Bronchial epithelial cell (primary cell): ENCODE measurements at regions not wholly inside any gene's neighbourhood (a gene's known extent, or its start where the extent isn't known, plus 50 kb on each side); places are given as distances from the start of the nearest gene placed in this dataset.

Experiments used
- DNase-seq: peaks from one replicate; pipeline ENCODE4 v3.0.0-alpha.2; 2010; ENCODE audit warnings: low read depth
- FAIRE-seq: peaks from 2 replicates; lab custom pipeline; 2011; peaks lifted over from hg19 to GRCh38; lab: Jason Lieb, UNC
- H3K27me3 ChIP-seq: 2 replicates; pipeline ENCODE4 v1.5.1; 2011; ENCODE audit warnings: low read length; ENCODE audit not compliant: control insufficient read depth, insufficient read depth
- H3K36me3 ChIP-seq: 2 replicates; pipeline ENCODE4 v1.5.1; 2011; ENCODE audit warnings: low read length; ENCODE audit not compliant: control insufficient read depth, insufficient read depth
- H3K4me3 ChIP-seq: 2 replicates; pipeline ENCODE4 v1.5.1; 2011; ENCODE audit warnings: mild to moderate bottlenecking, low read depth, low read length, control low read depth
- CTCF ChIP-seq: IDR thresholded peaks from 2 replicates; pipeline ENCODE4 v1.5.1; 2011; ENCODE audit warnings: mild to moderate bottlenecking, moderate library complexity, low read length, control low read depth, inconsistent platforms; ENCODE audit not compliant: insufficient read depth, severe bottlenecking

- FAIRE-seq = no peak
- DNase-seq = no peak
- Histone ChIP-seq H3K4me3 (no peak overlapping the region), H3K27me3 (peaks cover 4% of the 10 kb centered on the region), H3K36me3 (no peaks in the 10 kb centered on the region)
- no peak for TF ChIP-seq CTCF
Measured at GRCh38 chr1:36628804-36629203, 146.1 kb upstream of the CSF3R start.

GRCh38 chr1:36626435-36626834 lies 143.7 kb upstream of the CSF3R start:
- TF ChIP-seq CTCF = no peak
- FAIRE-seq (no peak), DNase-seq (no peak)
- Histone ChIP-seq H3K4me3 (no peak overlapping the region), H3K36me3 (no peaks in the 10 kb centered on the region), H3K27me3 (peaks cover 4% of the 10 kb centered on the region)

- FAIRE-seq (no peak), DNase-seq (no peak)
- Histone ChIP-seq H3K27me3 (peaks cover 4% of the 10 kb centered on the region), H3K4me3 (no peak overlapping the region), H3K36me3 (no peaks in the 10 kb centered on the region)
- TF ChIP-seq CTCF = no peak
Measured at GRCh38 chr1:36625935-36626310, 143.2 kb upstream of the CSF3R start.

DNA sequence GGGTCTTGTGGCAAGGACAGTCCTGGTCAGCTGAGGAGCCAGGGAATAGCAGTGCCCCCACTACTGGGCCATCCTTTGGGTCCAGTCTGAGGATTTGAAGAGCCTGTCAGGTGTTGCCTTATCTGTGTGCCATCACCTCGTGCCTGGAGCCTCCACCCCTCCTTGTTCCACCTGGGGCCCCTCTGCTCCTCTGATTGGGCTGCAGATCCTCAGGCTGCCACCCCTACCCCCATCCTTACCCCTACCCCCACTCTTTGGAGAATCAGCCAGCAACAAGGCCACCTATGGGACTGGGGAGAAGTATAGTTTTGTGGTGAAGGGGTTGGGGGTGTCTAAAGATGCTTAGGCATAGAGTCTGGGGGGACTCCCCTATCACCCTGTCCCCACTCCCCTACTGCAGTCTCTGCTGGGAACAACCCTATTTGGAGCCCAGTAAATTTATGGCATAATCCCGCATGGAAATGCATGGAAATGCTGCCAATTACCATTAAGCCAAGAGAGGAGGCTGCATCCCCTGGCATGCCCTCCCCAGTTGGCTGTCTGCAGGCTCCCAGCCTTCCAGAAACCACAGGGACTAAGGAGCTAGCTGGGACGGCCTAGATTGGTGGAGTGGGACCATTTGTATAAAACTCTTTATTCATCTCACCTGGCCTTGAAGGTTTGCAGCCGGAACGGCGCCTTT lies 142.7 kb upstream of the CSF3R start:
- TF ChIP-seq CTCF = no peak
- DNase-seq (no peak), FAIRE-seq (no peak)
- Histone ChIP-seq H3K36me3 (no peaks in the 10 kb centered on the region), H3K27me3 (peaks cover 4% of the 10 kb centered on the region), H3K4me3 (no peak overlapping the region)

DNA sequence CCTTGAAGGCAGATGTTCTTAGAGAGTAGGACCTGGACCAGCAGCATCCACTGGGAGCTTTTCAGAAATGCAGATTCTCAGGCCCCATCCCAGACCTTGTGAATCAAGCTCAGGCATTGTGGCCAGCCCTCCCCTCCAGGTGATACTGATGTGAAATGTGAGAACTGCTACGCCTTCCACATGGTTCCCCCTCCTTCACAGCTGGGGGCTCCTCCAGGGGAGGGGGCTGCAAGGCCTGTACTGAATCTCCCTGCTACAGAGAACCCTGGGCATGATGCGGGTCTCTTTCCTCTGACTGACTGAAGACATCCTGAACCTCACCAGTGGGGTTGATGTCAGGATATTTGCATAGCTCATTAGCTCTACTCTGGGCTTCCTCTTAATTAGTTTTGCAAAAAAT lies 141.8 kb upstream of the CSF3R start:
- no peak for TF ChIP-seq CTCF
- no peak for FAIRE-seq
- DNase-seq = no peak
- Histone ChIP-seq H3K36me3 (no peaks in the 10 kb centered on the region), H3K4me3 (no peak overlapping the region), H3K27me3 (peaks cover 3% of the 10 kb centered on the region)
